NB4 (cell line): ENCODE measurements at regions not wholly inside any gene's neighbourhood (a gene's known extent, or its start where the extent isn't known, plus 50 kb on each side); places are given as distances from the start of the nearest gene placed in this dataset.

Experiments
- MYC ChIP-seq: IDR thresholded peaks from 2 replicates; pipeline ENCODE4 v1.6.1; 2011; ENCODE audit warnings: low read depth, low read length
- POLR2A ChIP-seq: IDR thresholded peaks from 2 replicates; pipeline ENCODE4 v1.6.1; 2011; ENCODE audit warnings: mild to moderate bottlenecking; ENCODE audit not compliant: insufficient read length; ENCODE audit errors: extremely low read depth
- TF ChIP-seq, protein P1 (sequence below): IDR thresholded peaks from one replicate; pipeline ENCODE4 v1.5.1; 2012; ENCODE audit warnings: low read depth, low read length
- TF ChIP-seq, protein P2 (sequence below): IDR thresholded peaks from 2 replicates; pipeline ENCODE4 v1.6.1; 2011; ENCODE audit warnings: low read depth, low read length

GRCh38 chr20:39880890-39881289 lies 808.1 kb downstream of the MAFB start:
- TF ChIP-seq POLR2A (no peak), MYC (no peak)
- TF ChIP-seq, protein P1, sequence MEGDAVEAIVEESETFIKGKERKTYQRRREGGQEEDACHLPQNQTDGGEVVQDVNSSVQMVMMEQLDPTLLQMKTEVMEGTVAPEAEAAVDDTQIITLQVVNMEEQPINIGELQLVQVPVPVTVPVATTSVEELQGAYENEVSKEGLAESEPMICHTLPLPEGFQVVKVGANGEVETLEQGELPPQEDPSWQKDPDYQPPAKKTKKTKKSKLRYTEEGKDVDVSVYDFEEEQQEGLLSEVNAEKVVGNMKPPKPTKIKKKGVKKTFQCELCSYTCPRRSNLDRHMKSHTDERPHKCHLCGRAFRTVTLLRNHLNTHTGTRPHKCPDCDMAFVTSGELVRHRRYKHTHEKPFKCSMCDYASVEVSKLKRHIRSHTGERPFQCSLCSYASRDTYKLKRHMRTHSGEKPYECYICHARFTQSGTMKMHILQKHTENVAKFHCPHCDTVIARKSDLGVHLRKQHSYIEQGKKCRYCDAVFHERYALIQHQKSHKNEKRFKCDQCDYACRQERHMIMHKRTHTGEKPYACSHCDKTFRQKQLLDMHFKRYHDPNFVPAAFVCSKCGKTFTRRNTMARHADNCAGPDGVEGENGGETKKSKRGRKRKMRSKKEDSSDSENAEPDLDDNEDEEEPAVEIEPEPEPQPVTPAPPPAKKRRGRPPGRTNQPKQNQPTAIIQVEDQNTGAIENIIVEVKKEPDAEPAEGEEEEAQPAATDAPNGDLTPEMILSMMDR = peak; percentile 63
- TF ChIP-seq, protein P2, sequence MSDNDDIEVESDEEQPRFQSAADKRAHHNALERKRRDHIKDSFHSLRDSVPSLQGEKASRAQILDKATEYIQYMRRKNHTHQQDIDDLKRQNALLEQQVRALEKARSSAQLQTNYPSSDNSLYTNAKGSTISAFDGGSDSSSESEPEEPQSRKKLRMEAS = no peak
